ENCODE measurements at regions not wholly inside any gene's neighbourhood (a gene's known extent, or its start where the extent isn't known, plus 50 kb on each side); places are given as distances from the start of the nearest gene placed in this dataset.
A peak's percentile ranks its signal among the peaks of the same experiment; 100 is the strongest.

DNA sequence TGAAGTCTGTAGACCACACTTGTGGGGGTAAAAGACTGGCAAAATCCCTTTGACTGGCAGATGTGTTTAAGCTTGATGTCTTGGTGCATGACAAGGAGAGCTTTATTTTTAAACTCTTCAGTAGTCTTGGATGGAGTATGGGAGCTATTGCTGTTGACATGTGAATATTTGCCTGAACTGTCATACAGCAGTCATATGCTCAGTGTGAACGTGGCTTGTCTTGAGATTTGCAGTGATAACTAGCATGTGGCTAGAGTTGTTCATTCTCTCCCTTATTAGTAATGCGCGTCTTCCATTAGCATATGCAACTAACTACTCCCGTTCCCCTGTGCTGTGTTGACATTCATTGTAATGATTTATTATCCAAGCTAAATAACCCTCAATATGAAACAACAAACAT, 523.6 kb upstream of the WWC1 start:
- DNase-seq = no peak

GRCh38 chr5:167769846-167770413, 521.5 kb upstream of the WWC1 start:
- DNase-seq = no peak

- DNase-seq = no peak
Observed at GRCh38 chr5:167770461-167770860, 521.0 kb upstream of the WWC1 start.

GRCh38 chr5:167771571-167771970, 519.9 kb upstream of the WWC1 start:
- peak in 1 of 2 experiments; percentile 6 for DNase-seq

GRCh38 chr5:167773668-167774301, 517.7 kb upstream of the WWC1 start:
- DNase-seq = peak in 1 of 2 experiments; percentile 7

DNA sequence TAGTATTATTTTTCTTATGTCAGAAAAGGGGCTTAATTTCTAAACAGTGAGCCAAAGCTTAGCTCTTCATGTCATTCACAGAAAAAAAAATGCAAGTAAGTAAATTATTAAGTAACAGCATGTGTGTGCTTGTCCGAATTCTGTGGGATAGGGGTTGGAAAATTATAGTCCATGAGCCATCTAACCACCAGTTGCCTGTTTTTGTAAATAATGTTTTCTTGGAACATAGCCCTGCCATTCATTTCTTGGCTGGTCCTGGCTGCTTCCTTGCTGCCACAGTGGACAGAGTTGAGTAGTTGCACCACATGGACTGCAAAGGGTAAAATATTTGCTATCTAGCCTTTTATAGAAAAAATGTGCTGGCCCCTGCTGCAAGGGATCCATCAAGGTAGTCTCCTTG, 513.7 kb upstream of the WWC1 start:
- no peak for DNase-seq

- DNase-seq = peak in 1 of 2 experiments; percentile 10
Observed at GRCh38 chr5:167778228-167778627, 513.2 kb upstream of the WWC1 start.

DNA sequence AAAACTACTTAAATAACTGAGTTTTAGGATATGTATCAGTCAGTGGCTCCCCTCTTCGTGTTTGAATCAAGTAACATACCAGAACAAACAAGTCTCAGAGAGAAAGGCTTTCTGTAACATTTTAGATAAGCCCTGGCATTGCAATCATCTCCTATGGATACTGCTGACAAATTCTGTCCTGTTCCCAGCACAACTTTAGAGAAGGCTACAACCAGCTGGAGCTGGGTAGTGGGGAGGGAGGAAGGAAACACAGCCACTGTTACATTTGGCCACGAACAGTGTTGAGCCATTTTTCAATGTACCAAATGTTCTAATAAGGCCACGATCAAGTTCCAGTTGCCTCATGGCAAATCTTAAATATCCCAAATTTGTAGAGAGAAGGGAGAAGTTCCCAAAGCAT, 511.8 kb upstream of the WWC1 start:
- DNase-seq = no peak

DNA sequence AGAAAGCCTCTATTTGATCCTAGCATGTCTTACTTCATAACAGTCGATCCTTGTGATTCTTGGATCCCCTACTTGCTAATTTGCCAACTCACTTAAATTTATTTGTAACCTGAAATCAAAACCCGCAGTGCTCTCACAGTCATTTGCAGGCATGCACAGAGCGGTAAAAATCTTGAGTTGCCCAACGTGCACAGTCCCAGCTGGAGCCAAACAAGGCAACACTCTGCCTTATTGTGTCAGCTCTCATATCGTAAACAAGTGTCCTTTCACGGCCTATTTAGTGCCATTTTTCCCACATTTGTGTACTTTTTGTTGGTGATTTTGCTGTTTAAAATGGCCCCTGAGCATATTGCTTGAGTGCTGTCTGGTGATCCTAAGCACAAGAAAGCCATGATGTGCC, 511.3 kb upstream of the WWC1 start:
- DNase-seq = no peak

- DNase-seq = peak in 1 of 2 experiments; percentile 3
Observed at GRCh38 chr5:167783145-167783817, 508.2 kb upstream of the WWC1 start.

DNA sequence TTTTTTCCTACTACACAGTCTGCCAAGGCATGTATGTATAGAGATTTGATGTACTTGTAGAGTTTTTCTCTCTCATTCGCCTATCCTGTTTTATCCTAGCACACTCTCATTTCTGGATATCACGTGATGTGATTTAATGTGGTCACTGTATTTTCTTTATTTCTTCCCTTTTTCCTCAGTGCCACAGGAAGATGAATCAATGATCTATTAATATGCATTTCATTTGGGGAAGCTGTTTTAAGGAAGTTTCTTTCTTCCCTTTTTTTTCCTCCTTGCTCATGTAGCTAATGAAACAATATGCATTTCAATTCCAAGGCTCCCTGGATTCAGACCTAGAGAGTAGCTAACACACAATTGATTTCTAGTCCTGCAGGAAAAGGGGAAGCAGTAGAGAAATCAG, 506.3 kb upstream of the WWC1 start:
- no peak for DNase-seq

DNA sequence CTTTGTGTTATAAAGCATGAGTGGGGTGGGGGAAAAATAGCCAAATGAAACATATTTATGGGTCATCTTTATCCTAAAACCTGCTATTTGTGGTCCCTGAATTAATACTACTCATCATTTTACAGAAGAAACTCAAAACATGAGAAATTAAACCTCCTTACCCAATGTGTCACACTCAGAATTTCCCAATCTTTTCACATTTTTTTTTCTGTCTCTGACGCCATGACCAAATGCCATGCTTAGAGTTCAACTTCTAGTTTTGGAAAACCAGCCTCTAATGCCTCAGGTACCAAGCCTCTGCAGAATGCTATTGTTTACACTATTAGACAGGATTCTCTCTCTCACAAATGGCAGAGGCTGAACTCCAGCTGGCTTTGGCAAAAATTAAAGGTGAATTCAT, 505.5 kb upstream of the WWC1 start:
- no peak for DNase-seq

DNA sequence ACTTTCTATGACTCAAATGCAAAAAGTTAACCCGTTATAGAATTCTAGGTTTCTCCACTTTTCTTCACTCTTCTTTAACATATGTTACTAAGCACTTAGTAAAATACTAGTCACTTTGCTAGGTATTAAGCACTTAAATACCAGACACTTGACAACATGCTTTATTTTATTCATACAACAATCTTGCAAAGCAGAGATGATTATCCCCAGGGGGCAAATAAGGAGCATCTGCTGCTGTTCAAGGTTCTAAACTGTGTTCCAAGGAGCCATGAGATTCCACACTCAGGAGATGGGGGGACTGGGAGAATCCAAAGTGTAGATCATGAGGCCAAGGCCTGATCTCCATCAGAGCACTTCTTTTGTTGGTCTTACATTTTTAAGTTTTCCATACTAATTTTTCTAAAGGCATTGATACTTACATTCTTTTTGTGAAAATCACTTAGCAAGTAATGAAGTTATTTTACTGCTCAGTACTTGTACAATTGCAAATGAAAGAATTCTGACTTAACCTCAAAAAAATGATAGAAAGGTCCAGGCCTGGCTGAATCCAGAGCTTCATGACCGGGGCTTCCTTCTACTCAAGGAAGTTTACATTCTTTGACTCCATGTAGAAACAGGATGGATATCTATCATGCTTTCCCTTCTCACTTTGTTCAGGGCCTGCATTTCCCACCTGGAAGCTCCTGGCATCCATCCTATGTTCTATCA, 504.4 kb upstream of the WWC1 start:
- peak; percentile 88 to 95 for DNase-seq

- DNase-seq = no peak
Observed at GRCh38 chr5:167790045-167790444, 501.4 kb upstream of the WWC1 start.

DNA sequence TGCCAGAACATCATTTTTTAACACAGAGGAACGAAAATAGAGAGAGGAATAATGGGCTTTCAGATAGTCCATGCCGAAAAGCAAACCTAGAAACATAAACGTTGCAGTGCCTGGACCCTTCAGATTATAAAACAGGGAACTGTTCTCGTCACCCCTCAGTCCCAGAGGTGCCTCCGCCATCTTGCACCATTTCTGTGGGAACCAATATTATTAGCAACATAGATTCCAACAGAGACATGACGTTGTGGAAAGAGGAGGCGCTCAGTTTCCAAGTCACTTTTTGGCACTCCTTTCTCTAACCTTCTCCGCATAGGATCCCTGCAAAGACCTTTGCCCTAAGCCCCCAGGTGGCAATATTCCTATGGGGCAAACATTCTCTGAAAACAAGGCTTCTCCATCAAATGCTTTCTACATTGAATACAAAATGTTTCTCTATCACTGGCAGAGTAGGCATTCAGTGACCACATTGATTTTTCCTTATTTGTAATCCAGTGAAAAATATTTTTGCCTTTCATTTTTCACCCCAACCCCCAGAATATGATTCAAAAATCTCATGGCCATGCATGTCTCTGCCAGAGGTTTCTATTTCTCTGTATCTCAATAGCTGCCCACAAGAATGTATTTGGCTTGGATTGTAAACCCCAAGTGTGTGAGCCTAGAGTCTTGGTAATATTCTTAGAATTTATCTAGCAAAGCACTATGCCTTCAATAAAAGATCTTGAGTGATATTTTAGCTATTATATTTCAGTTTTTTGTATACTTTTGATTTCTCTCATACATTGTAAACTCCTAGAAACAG, 500.8 kb upstream of the WWC1 start:
- DNase-seq = no peak

DNA sequence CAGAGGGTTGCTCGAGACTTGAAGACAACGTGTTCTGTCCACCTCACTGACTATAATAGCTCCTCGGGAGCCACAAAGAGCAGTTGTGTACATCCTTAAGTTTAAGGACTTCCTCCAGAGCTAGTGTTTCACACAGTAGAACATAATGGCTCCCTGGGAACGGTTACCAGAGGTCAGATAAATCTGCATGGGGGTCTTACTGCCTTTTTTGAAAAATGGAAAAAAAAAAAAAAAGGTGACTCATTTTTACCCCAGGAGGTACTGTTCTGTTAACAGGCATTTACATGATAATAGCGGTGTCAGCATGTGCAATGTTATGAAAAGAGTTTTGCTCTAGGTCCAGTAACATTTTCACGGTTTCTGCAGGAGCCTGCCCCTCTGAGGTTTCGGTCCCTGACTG, 498.9 kb upstream of the WWC1 start:
- DNase-seq = no peak

- no peak for DNase-seq
Observed at GRCh38 chr5:167793700-167794099, 497.7 kb upstream of the WWC1 start.

DNA sequence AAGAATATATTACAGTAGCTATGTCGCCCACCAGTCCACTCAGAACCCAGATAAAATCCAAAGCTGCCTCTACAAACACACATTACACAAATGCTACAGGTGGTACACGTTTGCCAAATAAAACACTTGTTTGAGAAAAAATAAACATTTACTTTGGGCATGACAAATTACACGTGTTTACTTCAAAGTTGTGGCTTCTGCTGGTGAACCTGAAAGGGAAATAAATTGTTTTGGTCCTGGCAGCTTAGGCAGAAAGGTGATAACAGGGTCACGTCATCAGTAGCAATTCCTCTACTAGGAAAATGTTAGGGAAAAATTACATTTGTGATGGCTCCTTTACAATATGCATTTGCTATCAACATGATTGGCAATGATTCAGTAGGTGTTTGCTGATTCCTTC, 497.3 kb upstream of the WWC1 start:
- DNase-seq = no peak

DNA sequence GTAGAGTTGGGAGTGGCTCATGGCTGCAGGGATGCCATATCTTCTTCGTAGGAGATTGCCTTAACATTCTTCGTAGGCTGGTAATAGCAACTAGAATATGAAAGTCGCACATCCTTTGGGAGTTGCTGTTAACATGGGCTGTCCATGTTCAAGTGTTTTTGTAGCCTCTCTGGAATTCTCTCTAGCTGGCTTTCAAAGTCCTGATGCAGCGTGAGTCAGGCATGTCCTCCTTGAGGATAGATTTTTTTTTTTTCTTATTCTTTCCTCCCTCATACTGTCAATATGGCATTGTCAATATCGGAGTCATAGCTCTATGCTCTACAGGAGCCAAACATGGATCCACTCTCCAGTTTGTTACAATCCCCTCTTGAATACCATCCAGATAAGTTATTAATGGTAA, 494.8 kb upstream of the WWC1 start:
- DNase-seq = no peak

DNA sequence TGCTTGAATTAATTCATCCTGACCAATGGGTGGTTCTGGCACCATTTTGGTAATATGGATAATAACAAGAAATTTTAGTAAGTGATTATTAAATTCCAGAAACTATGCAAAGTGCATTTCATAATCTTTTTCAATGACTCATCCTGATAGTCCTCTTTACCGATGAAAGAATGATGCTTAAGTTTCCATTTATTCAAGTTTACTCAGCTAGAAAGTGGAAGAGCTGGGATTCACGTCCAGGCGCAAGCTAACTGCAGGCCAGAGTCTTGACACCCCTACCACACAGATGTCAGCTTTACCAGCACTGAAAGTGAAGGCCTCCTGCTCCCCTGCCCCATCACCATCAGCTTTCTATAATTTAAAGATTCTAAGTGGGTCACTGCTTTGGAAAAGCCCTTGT, 493.5 kb upstream of the WWC1 start:
- no peak for DNase-seq

DNA sequence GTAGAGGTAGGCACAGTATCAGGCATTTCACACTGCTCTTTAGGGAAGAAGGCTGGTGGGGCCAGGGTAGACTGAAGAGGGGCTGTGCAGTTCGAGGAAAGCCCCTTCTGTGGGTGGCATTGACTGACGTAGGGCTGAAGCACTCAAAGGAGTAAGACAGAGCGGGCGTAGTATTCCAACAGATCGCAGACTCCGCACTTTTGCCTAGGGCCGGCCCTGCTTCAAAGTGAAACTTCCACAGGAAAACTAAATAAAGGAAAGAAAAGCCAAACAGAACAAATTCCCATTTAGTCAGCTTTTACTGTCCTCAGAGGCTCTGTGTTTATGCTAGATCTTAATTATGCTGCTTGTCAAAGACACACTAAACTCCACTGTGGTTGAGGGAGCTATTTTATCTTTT, 493.0 kb upstream of the WWC1 start:
- no peak for DNase-seq

- DNase-seq = no peak
Observed at GRCh38 chr5:167800427-167800826, 491.0 kb upstream of the WWC1 start.

DNA sequence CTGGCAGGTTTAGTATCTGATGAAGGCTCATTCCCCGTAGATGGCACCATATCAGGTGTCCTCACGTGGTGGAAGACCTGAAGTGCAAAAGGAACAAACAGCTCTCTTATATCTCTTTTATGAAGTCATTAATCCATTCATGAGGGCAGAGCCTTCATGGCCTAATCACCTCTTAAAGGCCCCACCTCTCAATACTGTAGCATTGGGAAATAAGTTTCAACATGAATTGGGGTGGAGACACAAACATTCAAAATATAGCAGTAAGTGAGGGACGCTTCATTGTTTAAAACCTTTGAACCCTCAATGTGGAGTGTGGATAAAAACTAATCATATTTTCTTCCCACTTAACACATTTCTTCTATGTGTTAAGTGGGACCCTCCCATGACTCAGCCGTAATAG, 489.4 kb upstream of the WWC1 start:
- no peak for DNase-seq

Measured in NCI-H524 (cell line).